ENCODE measurements at regions not wholly inside any gene's neighbourhood (a gene's known extent, or its start where the extent isn't known, plus 50 kb on each side); places are given as distances from the start of the nearest gene placed in this dataset.

DNA sequence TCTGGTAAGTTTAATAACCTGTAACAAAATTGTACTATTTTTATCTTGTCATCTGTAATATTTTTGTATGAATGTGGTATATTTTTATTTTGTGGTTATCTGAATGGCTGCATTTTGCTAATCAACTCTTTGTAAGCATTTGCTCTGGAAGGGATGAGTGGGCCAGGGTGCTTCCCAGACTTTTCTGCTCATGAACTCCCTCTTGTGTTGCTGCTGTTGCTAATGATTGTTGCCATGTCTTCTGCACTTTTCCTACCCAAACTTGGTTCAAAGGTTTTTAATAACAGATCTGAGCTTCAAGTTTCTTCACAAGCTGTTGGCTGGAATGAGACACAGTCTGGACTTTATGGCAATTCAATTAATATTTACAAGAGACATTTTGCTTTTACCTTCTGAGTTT, 1005.7 kb downstream of the HACE1 start:
- dilution Hi-C loops (cut with MboI; ENCODE audit: extremely low pct_ligation_motif_present, low sequenced_read_pairs) = no loop called here

GRCh38 chr6:103838457-103838856, 1021.3 kb downstream of the HACE1 start:
- Histone ChIP-seq H3K9me1 (replicated peaks; ENCODE audit: control insufficient read depth, extremely low read depth, insufficient read depth, low read length) (no peaks in the 10 kb centered on the region), H3K79me2 (ENCODE audit: control insufficient read depth, insufficient read depth, low read length) (no peaks in the 10 kb centered on the region), H2AFZ (ENCODE audit: low read depth, low read length) (no peak overlapping the region), H3K9ac (replicated peaks; ENCODE audit: extremely low read depth, insufficient read depth, low read length) (no peak overlapping the region), H3K4me1 (ENCODE audit: control insufficient read depth, extremely low read depth, insufficient read depth, low read length) (no peaks in the 10 kb centered on the region), H3K27ac (ENCODE audit: insufficient read depth, low read depth, low read length) (no peak overlapping the region), H3K4me2 (ENCODE audit: insufficient read depth, low read length) (no peak overlapping the region), H4K20me1 (replicated peaks; ENCODE audit: control insufficient read depth, extremely low read depth, insufficient read depth, low read length) (no peaks in the 10 kb centered on the region), H3K9me3 (replicated peaks; ENCODE audit: control insufficient read depth, insufficient read depth, low read length) (no peaks in the 10 kb centered on the region), H3K27me3 (ENCODE audit: control insufficient read depth in 2 of 2, insufficient read depth in 2 of 2, low read length in 2 of 2) (no peaks in the 10 kb centered on the region), H3K4me3 (replicated peaks in 1 of 3; ENCODE audit: insufficient read depth in 1 of 3, low read depth in 1 of 3, low read length in 3 of 3) (no peak overlapping the region), H3K36me3 (ENCODE audit: control insufficient read depth in 2 of 2, extremely low read depth in 1 of 2, insufficient read depth in 2 of 2, low read length in 2 of 2) (no peaks in the 10 kb centered on the region)
- FAIRE-seq (no peak), DNase-seq (ENCODE audit: low read depth, low spot score) (no peak)
- CTCF ChIA-PET = no interaction called here
- intact Hi-C loops (cut with micrococcal nuclease) = no loop called here
- TF ChIP-seq EZH2 (IDR thresholded peaks at IDR 0.05; ENCODE audit: borderline replicate concordance, low read depth, low read length, severe bottlenecking) (no peak), MYC (IDR thresholded peaks at IDR 0.05; ENCODE audit: low read depth, low read length) (no peak), JUN (IDR thresholded peaks at IDR 0.05; ENCODE audit: borderline replicate concordance, insufficient read depth, insufficient read length, low read depth) (no peak), MAX (IDR thresholded peaks at IDR 0.05; ENCODE audit: insufficient read depth, insufficient read length) (no peak), FOS (IDR thresholded peaks at IDR 0.05; ENCODE audit: borderline replicate concordance, insufficient read depth, low read length) (no peak), POLR2A (IDR thresholded peaks at IDR 0.05; ENCODE audit: low read depth, low read length) (no peak), CTCF (IDR thresholded peaks at IDR 0.05; ENCODE audit: extremely low read depth in 1 of 2, insufficient read depth in 1 of 2, low read depth in 1 of 2, low read length in 2 of 2) (no peak), GATA2 (IDR thresholded peaks at IDR 0.05; ENCODE audit: insufficient read depth, insufficient read length, low read depth, low read length) (no peak), POLR2AphosphoS5 (IDR thresholded peaks at IDR 0.05; ENCODE audit: insufficient read depth, low read depth, low read length) (no peak)
- no TSS peak for BruUV-seq (replicated peaks)
- POLR2A ChIA-PET = no interaction called here
- dilution Hi-C loops (cut with MboI; ENCODE audit: extremely low pct_ligation_motif_present, low sequenced_read_pairs) = no loop called here

More for the DNA sequence above, 1005.7 kb downstream of the HACE1 start:
- Histone ChIP-seq H4K20me1 (replicated peaks; ENCODE audit: control insufficient read depth, extremely low read depth, insufficient read depth, low read length) (no peaks in the 10 kb centered on the region), H3K27me3 (ENCODE audit: control insufficient read depth in 2 of 2, insufficient read depth in 2 of 2, low read length in 2 of 2) (no peaks in the 10 kb centered on the region), H3K36me3 (ENCODE audit: control insufficient read depth in 2 of 2, extremely low read depth in 1 of 2, insufficient read depth in 2 of 2, low read length in 2 of 2) (no peaks in the 10 kb centered on the region), H3K4me2 (ENCODE audit: insufficient read depth, low read length) (no peak overlapping the region), H3K9me1 (replicated peaks; ENCODE audit: control insufficient read depth, extremely low read depth, insufficient read depth, low read length) (no peaks in the 10 kb centered on the region), H3K9ac (replicated peaks; ENCODE audit: extremely low read depth, insufficient read depth, low read length) (no peak overlapping the region), H3K9me3 (replicated peaks; ENCODE audit: control insufficient read depth, insufficient read depth, low read length) (no peaks in the 10 kb centered on the region), H3K4me3 (replicated peaks in 1 of 3; ENCODE audit: insufficient read depth in 1 of 3, low read depth in 1 of 3, low read length in 3 of 3) (no peak overlapping the region), H3K4me1 (ENCODE audit: control insufficient read depth, extremely low read depth, insufficient read depth, low read length) (no peaks in the 10 kb centered on the region), H3K79me2 (ENCODE audit: control insufficient read depth, insufficient read depth, low read length) (no peaks in the 10 kb centered on the region), H2AFZ (ENCODE audit: low read depth, low read length) (no peak overlapping the region), H3K27ac (ENCODE audit: insufficient read depth, low read depth, low read length) (no peak overlapping the region)
- CTCF ChIA-PET = no interaction called here
- TF ChIP-seq MYC (IDR thresholded peaks at IDR 0.05; ENCODE audit: low read depth, low read length) (no peak), FOS (IDR thresholded peaks at IDR 0.05; ENCODE audit: borderline replicate concordance, insufficient read depth, low read length) (no peak), CTCF (IDR thresholded peaks at IDR 0.05; ENCODE audit: extremely low read depth in 1 of 2, insufficient read depth in 1 of 2, low read depth in 1 of 2, low read length in 2 of 2) (no peak), JUN (IDR thresholded peaks at IDR 0.05; ENCODE audit: borderline replicate concordance, insufficient read depth, insufficient read length, low read depth) (no peak)
- POLR2A ChIA-PET = no interaction called here
- FAIRE-seq (no peak), DNase-seq (ENCODE audit: low read depth, low spot score) (no peak)
- intact Hi-C loops (cut with micrococcal nuclease) = no loop called here
- no TSS peak for BruUV-seq (replicated peaks)

Data from endothelial cell of umbilical vein (primary cell).